ENCODE measurements at regions not wholly inside any gene's neighbourhood (a gene's known extent, or its start where the extent isn't known, plus 50 kb on each side); places are given as distances from the start of the nearest gene placed in this dataset.

DNA sequence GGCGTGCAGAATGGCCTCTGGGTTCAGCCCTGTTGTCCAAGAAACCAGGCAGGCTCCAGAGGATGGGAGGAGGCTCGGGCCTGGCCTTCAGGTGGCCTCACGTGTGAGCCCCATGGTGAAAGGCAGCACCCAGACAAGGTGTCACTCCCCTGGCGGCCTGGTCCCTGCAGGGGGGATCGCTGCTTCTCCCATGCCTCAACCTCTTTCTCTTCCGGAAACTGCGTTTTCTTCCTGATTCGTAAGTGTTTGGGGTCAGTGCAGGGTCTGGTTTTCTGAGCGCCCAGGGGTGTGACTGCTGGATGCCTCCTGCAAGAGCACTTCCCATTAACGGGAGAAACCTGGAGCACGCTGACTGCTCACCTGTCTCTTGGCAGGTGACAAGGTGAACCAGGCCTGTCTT lies 70.0 kb upstream of the CIBAR2 start:
- Mint-ChIP-seq H3K4me1 (ENCODE audit: low read depth) (peaks cover 2% of the 10 kb centered on the region), H3K4me3 (ENCODE audit: low read depth) (no peak overlapping the region), H3K27ac (no peak overlapping the region), H3K9me3 (ENCODE audit: low read depth) (peaks cover 8% of the 10 kb centered on the region), H3K36me3 (ENCODE audit: insufficient read depth) (peaks cover 15% of the 10 kb centered on the region), H3K27me3 (peaks cover 5% of the 10 kb centered on the region)
- DNase-seq (ENCODE audit: low spot score, unreplicated experiment): no peak
- TF ChIP-seq, protein P1, sequence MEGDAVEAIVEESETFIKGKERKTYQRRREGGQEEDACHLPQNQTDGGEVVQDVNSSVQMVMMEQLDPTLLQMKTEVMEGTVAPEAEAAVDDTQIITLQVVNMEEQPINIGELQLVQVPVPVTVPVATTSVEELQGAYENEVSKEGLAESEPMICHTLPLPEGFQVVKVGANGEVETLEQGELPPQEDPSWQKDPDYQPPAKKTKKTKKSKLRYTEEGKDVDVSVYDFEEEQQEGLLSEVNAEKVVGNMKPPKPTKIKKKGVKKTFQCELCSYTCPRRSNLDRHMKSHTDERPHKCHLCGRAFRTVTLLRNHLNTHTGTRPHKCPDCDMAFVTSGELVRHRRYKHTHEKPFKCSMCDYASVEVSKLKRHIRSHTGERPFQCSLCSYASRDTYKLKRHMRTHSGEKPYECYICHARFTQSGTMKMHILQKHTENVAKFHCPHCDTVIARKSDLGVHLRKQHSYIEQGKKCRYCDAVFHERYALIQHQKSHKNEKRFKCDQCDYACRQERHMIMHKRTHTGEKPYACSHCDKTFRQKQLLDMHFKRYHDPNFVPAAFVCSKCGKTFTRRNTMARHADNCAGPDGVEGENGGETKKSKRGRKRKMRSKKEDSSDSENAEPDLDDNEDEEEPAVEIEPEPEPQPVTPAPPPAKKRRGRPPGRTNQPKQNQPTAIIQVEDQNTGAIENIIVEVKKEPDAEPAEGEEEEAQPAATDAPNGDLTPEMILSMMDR (IDR thresholded peaks at IDR 0.05; ENCODE audit: unreplicated experiment): no peak

- DNase-seq (ENCODE audit: low spot score, unreplicated experiment): no peak
- Mint-ChIP-seq H3K27ac (peak overlapping the region; percentile 66), H3K9me3 (ENCODE audit: low read depth) (peaks cover 8% of the 10 kb centered on the region), H3K36me3 (ENCODE audit: insufficient read depth) (peaks cover 15% of the 10 kb centered on the region), H3K4me1 (ENCODE audit: low read depth) (no peaks in the 10 kb centered on the region), H3K4me3 (ENCODE audit: low read depth) (no peak overlapping the region), H3K27me3 (peaks cover under 1% of the 10 kb centered on the region)
- TF ChIP-seq, protein P1 (IDR thresholded peaks at IDR 0.05; ENCODE audit: unreplicated experiment): no peak
Observed at GRCh38 chr16:85182774-85183173, 70.5 kb upstream of the CIBAR2 start.

DNA sequence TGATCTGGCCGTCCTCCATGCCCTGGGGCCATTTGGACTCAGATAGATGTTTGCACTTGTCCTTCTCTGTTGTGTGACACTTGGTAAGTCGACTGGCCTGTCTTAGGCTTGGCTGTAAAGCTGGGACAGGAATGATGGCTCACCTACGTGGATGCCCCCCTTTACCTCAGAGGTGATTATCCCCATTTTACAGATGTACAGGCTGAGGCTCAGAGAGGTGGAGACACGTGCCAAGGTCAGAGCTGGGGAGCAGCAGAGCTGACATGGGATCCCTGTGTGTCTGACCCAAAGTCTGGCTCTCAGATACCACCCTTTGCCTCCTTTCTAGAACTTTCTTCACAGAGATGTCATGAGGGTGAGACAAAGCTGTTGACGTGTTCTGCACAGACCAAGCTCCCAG lies 71.3 kb upstream of the CIBAR2 start:
- Mint-ChIP-seq H3K27ac (no peak overlapping the region), H3K9me3 (ENCODE audit: low read depth) (peaks cover 8% of the 10 kb centered on the region), H3K36me3 (ENCODE audit: insufficient read depth) (peaks cover 17% of the 10 kb centered on the region), H3K4me3 (ENCODE audit: low read depth) (no peak overlapping the region), H3K27me3 (no peaks in the 10 kb centered on the region), H3K4me1 (ENCODE audit: low read depth) (no peaks in the 10 kb centered on the region)
- DNase-seq (ENCODE audit: low spot score, unreplicated experiment): no peak
- TF ChIP-seq, protein P1 (IDR thresholded peaks at IDR 0.05; ENCODE audit: unreplicated experiment): no peak

DNA sequence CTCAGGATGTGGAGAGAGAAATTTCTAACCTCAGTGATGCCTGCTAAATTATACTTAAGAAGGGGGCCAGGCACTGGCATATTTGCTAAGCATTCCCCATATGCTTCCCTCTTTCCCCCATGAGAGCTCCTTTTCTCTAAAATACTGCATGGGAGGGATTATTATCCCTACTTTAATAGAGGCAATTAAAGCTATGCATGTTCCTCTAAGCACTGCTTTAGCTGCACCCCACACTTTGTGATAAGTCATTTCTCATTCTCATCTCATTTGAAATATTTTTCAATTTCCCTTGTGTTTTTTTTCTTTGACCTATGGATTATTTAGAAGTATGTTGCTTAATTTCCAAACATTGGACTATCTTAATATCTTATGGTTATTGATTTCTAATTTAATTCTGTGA lies 72.1 kb upstream of the CIBAR2 start:
- peaks cover 17% of the 10 kb centered on the region for H3K36me3 Mint-ChIP-seq (ENCODE audit: insufficient read depth)

DNA sequence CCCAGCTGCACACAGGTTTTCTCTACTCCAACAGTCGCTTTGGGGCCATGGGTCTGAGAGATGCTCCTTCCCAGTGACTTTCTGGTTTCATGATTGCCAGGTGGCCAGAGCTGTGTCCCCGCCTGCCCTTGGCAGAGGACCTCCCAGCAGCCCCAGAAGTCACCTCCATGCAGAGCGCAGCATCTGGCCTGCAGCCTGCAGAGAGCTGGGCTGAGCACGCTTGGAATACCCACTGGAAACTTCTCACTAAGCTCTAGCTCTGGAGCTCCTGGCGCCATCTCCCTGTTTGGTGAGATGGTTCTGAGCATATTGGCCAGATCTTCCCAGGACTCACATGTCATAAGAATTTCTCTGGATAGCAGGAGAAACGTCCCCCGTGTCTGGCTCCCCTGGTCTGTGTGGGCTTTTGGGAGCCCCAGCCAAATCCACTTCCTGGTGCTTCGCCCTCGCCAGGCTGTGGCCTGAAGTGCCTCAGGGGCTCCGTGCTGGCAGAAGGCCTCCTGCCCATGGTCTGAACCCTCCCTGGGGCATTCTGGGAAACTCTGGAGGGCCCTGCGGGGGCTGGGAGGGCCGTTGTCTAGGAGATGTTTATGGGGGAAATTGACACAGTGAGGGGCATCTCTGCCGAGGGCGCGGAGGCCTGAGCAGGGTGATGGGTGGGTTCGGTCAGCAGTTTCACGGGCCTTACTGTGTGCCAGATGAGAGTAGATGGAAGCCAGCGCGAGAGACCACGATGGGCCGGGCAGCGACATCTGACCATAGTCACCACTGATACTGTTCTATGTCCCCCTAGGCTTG lies 73.2 kb upstream of the CIBAR2 start:
- no peak for DNase-seq (ENCODE audit: low spot score, unreplicated experiment)
- Mint-ChIP-seq H3K4me3 (ENCODE audit: low read depth) (no peak overlapping the region), H3K27ac (no peak overlapping the region), H3K4me1 (ENCODE audit: low read depth) (no peaks in the 10 kb centered on the region), H3K9me3 (ENCODE audit: low read depth) (peaks cover 15% of the 10 kb centered on the region), H3K36me3 (ENCODE audit: insufficient read depth) (peaks cover 19% of the 10 kb centered on the region), H3K27me3 (no peaks in the 10 kb centered on the region)
- TF ChIP-seq, protein P1 (IDR thresholded peaks at IDR 0.05; ENCODE audit: unreplicated experiment): no peak

More for the DNA sequence above, 72.1 kb upstream of the CIBAR2 start:
- Mint-ChIP-seq H3K27ac (no peak overlapping the region), H3K4me1 (ENCODE audit: low read depth) (no peaks in the 10 kb centered on the region), H3K9me3 (ENCODE audit: low read depth) (peaks cover 12% of the 10 kb centered on the region), H3K27me3 (no peaks in the 10 kb centered on the region), H3K4me3 (ENCODE audit: low read depth) (no peak overlapping the region)
- no peak for DNase-seq (ENCODE audit: low spot score, unreplicated experiment)
- TF ChIP-seq, protein P1 (IDR thresholded peaks at IDR 0.05; ENCODE audit: unreplicated experiment): no peak
